SK-N-SH (cell line): ENCODE measurements at regions not wholly inside any gene's neighbourhood (a gene's known extent, or its start where the extent isn't known, plus 50 kb on each side); places are given as distances from the start of the nearest gene placed in this dataset.

Experiments
- CTCF ChIA-PET: fragments of 300-600, 350-600 bp; formaldehyde crosslinking; extraction: SDS; loops from one replicate; lab custom pipeline; 2021; lab: Yijun Ruan, JAX
- POLR2A ChIA-PET: fragments of 350-600 bp; sonication (Branson Sonifier 250); formaldehyde crosslinking; extraction: SDS; loops from one replicate; lab custom pipeline; 2020; ENCODE audit warnings: antibody characterized with exemption, inconsistent platforms; lab: Yijun Ruan, JAX
- DNase-seq: peaks from one replicate; pipeline ENCODE4 v3.0.0; 2012
- H2AFZ ChIP-seq: fragments of 200-600 bp; sonication (generic); 2 replicates; pipeline ENCODE4 v1.8.1; 2016; ENCODE audit warnings: antibody characterized with exemption, mild to moderate bottlenecking, low read depth
- H3F3A ChIP-seq: fragments of 200-600 bp; sonication (generic); replicated peaks from 2 replicates; pipeline ENCODE3; 2016; ENCODE audit warnings: antibody characterized with exemption, mild to moderate bottlenecking; ENCODE audit not compliant: insufficient read depth
- H3K27ac ChIP-seq, 2 experiments: fragments of 200-500 bp in 1 of 2; fragments of 200-600 bp in 1 of 2; sonication (Bioruptor generic) in 1 of 2; sonication (generic), shearing (Covaris generic) in 1 of 2; 2 replicates each; pipeline versions ENCODE4 v1.5.1 to v1.6.1; 2014 to 2016; ENCODE audit warnings: low read depth in 2 of 2, inconsistent platforms in 1 of 2, low read length in 1 of 2, mild to moderate bottlenecking in 1 of 2, mixed read lengths in 1 of 2
- H3K27me3 ChIP-seq: fragments of 200-600 bp; sonication (generic), shearing (Covaris generic); 2 replicates; pipeline ENCODE4 v1.6.1; 2016; ENCODE audit warnings: mixed run types; ENCODE audit not compliant: insufficient read depth
- H3K36me3 ChIP-seq, 2 experiments: fragments of 200-500 bp in 1 of 2; fragments of 200-600 bp in 1 of 2; sonication (Bioruptor generic) in 1 of 2; sonication (generic) in 1 of 2; replicated peaks in 1 of 2; 2 replicates each; pipeline versions ENCODE3 to v1.5.1; 2014 to 2016; ENCODE audit warnings: low read length in 1 of 2, mild to moderate bottlenecking in 1 of 2; ENCODE audit not compliant: insufficient read depth in 2 of 2, control insufficient read depth in 1 of 2
- H3K4me1 ChIP-seq, 2 experiments: fragments of 200-500 bp in 1 of 2; fragments of 200-600 bp in 1 of 2; sonication (Bioruptor generic) in 1 of 2; sonication (generic), shearing (Covaris generic) in 1 of 2; 2 replicates each; pipeline versions ENCODE4 v1.5.1 to v1.6.1; 2014 to 2016; ENCODE audit warnings: low read depth in 1 of 2, low read length in 1 of 2, mixed run types in 1 of 2; ENCODE audit not compliant: insufficient read depth in 2 of 2, control insufficient read depth in 1 of 2
- H3K4me2 ChIP-seq: fragments of 200-600 bp; sonication (generic), shearing (Covaris generic); 2 replicates; pipeline ENCODE4 v1.6.1; 2017; ENCODE audit warnings: mixed run types
- H3K4me3 ChIP-seq, 2 experiments: fragments of 200-500 bp in 1 of 2; fragments of 200-600 bp in 1 of 2; sonication (Bioruptor generic) in 1 of 2; sonication (generic), shearing (Covaris generic) in 1 of 2; 2 replicates each; pipeline versions ENCODE4 v1.5.1 to v1.8.1; 2014 to 2016; ENCODE audit warnings: low read depth in 2 of 2, inconsistent platforms in 1 of 2, low read length in 1 of 2, mild to moderate bottlenecking in 1 of 2, mixed read lengths in 1 of 2, moderate library complexity in 1 of 2
- H3K79me2 ChIP-seq: fragments of 200-600 bp; sonication (generic); 2 replicates; pipeline ENCODE4 v1.8.1; 2017; ENCODE audit warnings: mild to moderate bottlenecking; ENCODE audit not compliant: insufficient read depth
- H3K9ac ChIP-seq: fragments of 200-600 bp; sonication (generic); 2 replicates; pipeline ENCODE4 v1.6.1; 2017; ENCODE audit warnings: mixed run types
- H3K9me2 ChIP-seq: fragments of 200-600 bp; sonication (generic); 2 replicates; pipeline ENCODE4 v1.6.1; 2017; ENCODE audit warnings: mixed run types
- H3K9me3 ChIP-seq: fragments of 200-600 bp; sonication (generic); 2 replicates; pipeline ENCODE4 v1.6.1; 2017; ENCODE audit warnings: mixed run types, mild to moderate bottlenecking, moderate library complexity
- H4K20me1 ChIP-seq: fragments of 200-600 bp; sonication (generic); 2 replicates; pipeline ENCODE4 v1.6.1; 2017; ENCODE audit warnings: mild to moderate bottlenecking, mixed run types; ENCODE audit not compliant: insufficient read depth
- CHD2 ChIP-seq: fragments of 150-350 bp; IDR thresholded peaks from 2 replicates; pipeline ENCODE4 v1.6.1; 2018; ENCODE audit warnings: low read length; ENCODE audit not compliant: partially characterized antibody
- CTCF ChIP-seq: fragments of 200-600 bp; sonication (generic); IDR thresholded peaks from 2 replicates; pipeline ENCODE4 v1.6.1; 2017; ENCODE audit warnings: antibody characterized with exemption, mild to moderate bottlenecking, moderate library complexity
- ELF1 ChIP-seq: IDR thresholded peaks from 2 replicates; pipeline ENCODE4 v1.4.0; 2012
- EP300 ChIP-seq, 2 experiments: IDR thresholded peaks; 2 replicates each; pipeline versions ENCODE4 v1.4.0 to v1.6.1; 2012; ENCODE audit warnings: borderline replicate concordance in 1 of 2, low read depth in 1 of 2, low read length in 1 of 2
- FOSL2 ChIP-seq: IDR thresholded peaks from 2 replicates; pipeline ENCODE4 v1.4.0; 2012; ENCODE audit warnings: low read depth, mild to moderate bottlenecking, moderate library complexity, borderline replicate concordance
- GABPA ChIP-seq: IDR thresholded peaks from 2 replicates; pipeline ENCODE4 v1.4.0; 2012; ENCODE audit warnings: low read depth, mild to moderate bottlenecking
- JUND ChIP-seq: IDR thresholded peaks from 2 replicates; pipeline ENCODE4 v1.4.0; 2012
- MXI1 ChIP-seq: IDR thresholded peaks from 2 replicates; pipeline ENCODE4 v1.6.1; 2012; ENCODE audit warnings: mild to moderate bottlenecking, low read depth, low read length, improper control_type of control experiment
- RAD21 ChIP-seq: IDR thresholded peaks from 2 replicates; pipeline ENCODE4 v1.6.1; 2012; ENCODE audit warnings: mild to moderate bottlenecking, low read length
- REST ChIP-seq: IDR thresholded peaks from 2 replicates; pipeline ENCODE4 v1.6.1; 2012; ENCODE audit warnings: mild to moderate bottlenecking, low read depth, low read length, moderate library complexity
- SIN3A ChIP-seq: IDR thresholded peaks from 2 replicates; pipeline ENCODE4 v1.6.1; 2012; ENCODE audit warnings: low read depth, mild to moderate bottlenecking, low read length, moderate library complexity, borderline replicate concordance
- SMC3 ChIP-seq: IDR thresholded peaks from 2 replicates; pipeline ENCODE4 v1.6.1; 2012; ENCODE audit warnings: low read depth, low read length, improper control_type of control experiment
- TEAD4 ChIP-seq: IDR thresholded peaks from 2 replicates; pipeline ENCODE4 v1.4.0; 2012; ENCODE audit warnings: mild to moderate bottlenecking, borderline replicate concordance; ENCODE audit not compliant: insufficient read depth
- USF2 ChIP-seq: fragments of 150-350 bp; IDR thresholded peaks from 2 replicates; pipeline ENCODE4 v1.6.1; 2017; ENCODE audit warnings: antibody characterized with exemption, low read length, low read depth, borderline replicate concordance
- WGBS: methylation state at CpG from one replicate; pipeline ENCODE4 v1.1.6; 2017; ENCODE audit warnings: low lambda C conversion rate; 5-methylcytosine and 5-hydroxymethylcytosine counted together

- no peak for TF ChIP-seq REST
These were observed 202.5 kb upstream of the AHR start (continued) for GRCh38 chr7:17095931-17096330.

GRCh38 chr7:17097668-17098297, 200.7 kb upstream of the AHR start:
- peaks cover 10% of the 10 kb centered on the region; the same call in 1 of the 2 replicates for H3K27me3 ChIP-seq
- no peaks in the 10 kb centered on the region for H3K36me3 ChIP-seq
- H3K4me1 ChIP-seq, result no peaks in the 10 kb centered on the region
- no peaks in the 10 kb centered on the region for H3K9me2 ChIP-seq
- H3K4me2 ChIP-seq, result no peak overlapping the region
- no peaks in the 10 kb centered on the region for H3K79me2 ChIP-seq
- ChIA-PET POLR2A (no interaction called here), CTCF (no interaction called here)
- H3K4me3 ChIP-seq, result no peak overlapping the region
- H4K20me1 ChIP-seq, result no peaks in the 10 kb centered on the region
- no peak overlapping the region for H3K27ac ChIP-seq
- H3K9ac ChIP-seq, result no peak overlapping the region
- 7% methylated on average over 7 of the region's 7 CpGs for WGBS
- H2AFZ ChIP-seq, result no peak overlapping the region
- DNase-seq, result no peak
- H3F3A ChIP-seq, result no peaks in the 10 kb centered on the region
- no peak for TF ChIP-seq USF2
- no peak for TF ChIP-seq RAD21
- no peak for TF ChIP-seq GABPA
- no peak for TF ChIP-seq SIN3A
- no peaks in the 10 kb centered on the region for H3K9me3 ChIP-seq

GRCh38 chr7:17098515-17098914, 199.9 kb upstream of the AHR start:
- H3K36me3 ChIP-seq, result no peaks in the 10 kb centered on the region
- WGBS, result 5% methylated on average over 1 of the region's 1 CpG
- ChIA-PET POLR2A (no interaction called here), CTCF (no interaction called here)
- H4K20me1 ChIP-seq, result no peaks in the 10 kb centered on the region
- TF ChIP-seq TEAD4 (no peak), FOSL2 (no peak), EP300 (IDR thresholded peaks at IDR 0.05; ENCODE audit: borderline replicate concordance in 1 of 2, low read depth in 1 of 2, low read length in 1 of 2) (no peak), ELF1 (no peak), CHD2 (no peak), JUND (no peak), CTCF (no peak), SMC3 (no peak), REST (no peak), MXI1 (no peak)
- no peak overlapping the region for H3K27ac ChIP-seq
- DNase-seq, result no peak
- no peaks in the 10 kb centered on the region for H3K9me3 ChIP-seq
- no peaks in the 10 kb centered on the region for H3K4me1 ChIP-seq
- no peak overlapping the region for H3K4me2 ChIP-seq
- H3F3A ChIP-seq, result no peaks in the 10 kb centered on the region
- no peak overlapping the region for H2AFZ ChIP-seq
- no peaks in the 10 kb centered on the region for H3K9me2 ChIP-seq
- H3K79me2 ChIP-seq, result no peaks in the 10 kb centered on the region
- H3K27me3 ChIP-seq, result peaks cover 10% of the 10 kb centered on the region; the same call in 1 of the 2 replicates
- no peak overlapping the region for H3K4me3 ChIP-seq
- no peak overlapping the region for H3K9ac ChIP-seq
